H1 (cell line): ENCODE measurements at regions not wholly inside any gene's neighbourhood (a gene's known extent, or its start where the extent isn't known, plus 50 kb on each side); places are given as distances from the start of the nearest gene placed in this dataset.

Experiments
- BRCA1 ChIP-seq: IDR thresholded peaks from 2 replicates; pipeline ENCODE4 v1.6.1; 2012; ENCODE audit warnings: low read depth, low read length, improper control_type of control experiment
- NANOG ChIP-seq: IDR thresholded peaks from 2 replicates; pipeline ENCODE4 v1.6.1; 2011; ENCODE audit warnings: low read length, low read depth, mild to moderate bottlenecking, inconsistent platforms; ENCODE audit not compliant: insufficient read depth, poor library complexity, severe bottlenecking
- SP4 ChIP-seq: IDR thresholded peaks from 2 replicates; pipeline ENCODE4 v1.6.1; 2012; ENCODE audit warnings: low read length, inconsistent platforms

DNA sequence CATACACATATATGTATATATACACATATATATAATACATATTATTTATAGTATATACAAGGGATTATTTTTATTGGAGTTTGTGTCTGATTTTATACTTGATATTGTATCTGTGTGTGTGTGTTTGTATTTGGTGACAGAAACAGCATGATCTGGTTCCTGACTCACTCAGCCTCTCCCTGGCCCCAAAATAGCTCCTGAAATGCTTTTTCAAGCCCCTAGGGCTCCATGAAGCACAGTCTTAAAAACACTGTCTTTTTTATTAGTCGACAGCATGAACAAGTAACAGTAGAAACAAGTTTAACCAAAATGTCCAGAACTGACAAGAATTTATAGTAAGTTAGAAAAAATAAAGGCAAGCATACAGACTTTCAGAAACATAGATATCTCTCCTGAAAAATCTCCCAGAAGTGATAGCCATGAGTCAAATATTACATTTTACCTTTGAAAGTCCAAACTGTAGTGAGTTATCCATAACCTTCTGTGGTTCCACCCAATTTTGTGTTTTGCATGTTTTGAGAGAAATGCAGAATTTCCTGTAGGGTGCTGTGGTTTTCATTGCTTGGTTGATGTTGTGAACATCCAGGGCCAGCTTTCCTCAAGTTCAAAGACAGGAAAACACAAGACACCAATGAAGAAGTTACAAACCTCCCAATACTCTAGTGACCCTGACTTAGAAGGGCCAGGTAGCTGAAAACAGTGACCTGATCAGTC lies 98.5 kb upstream of the CCDC80 start (continued):
- TF ChIP-seq NANOG: no peak
- TF ChIP-seq BRCA1: no peak
- no peak for TF ChIP-seq SP4
- TF ChIP-seq, all 59 proteins: peak for 0
